ENCODE measurements at regions not wholly inside any gene's neighbourhood (a gene's known extent, or its start where the extent isn't known, plus 50 kb on each side); places are given as distances from the start of the nearest gene placed in this dataset.

DNA sequence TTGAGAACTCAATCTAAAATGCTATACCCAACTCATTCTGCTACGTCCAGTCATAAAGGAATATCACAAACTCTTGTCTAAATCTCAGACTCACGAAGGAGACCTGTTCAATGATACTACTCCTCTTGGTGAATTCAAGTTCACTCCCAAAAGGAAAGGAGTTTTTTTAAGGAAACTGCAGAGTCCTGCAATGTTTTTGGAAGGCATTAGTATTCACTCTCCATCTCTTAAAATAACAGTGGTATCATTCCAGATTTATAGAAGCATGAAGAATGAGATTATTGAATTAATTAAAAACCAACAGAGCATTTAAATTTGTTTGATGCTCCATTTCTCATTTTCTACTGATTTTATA, 73.4 kb downstream of the FOXD1 start:
- DNase-seq (ENCODE audit: low spot score): no peak
- TF ChIP-seq, protein P1, sequence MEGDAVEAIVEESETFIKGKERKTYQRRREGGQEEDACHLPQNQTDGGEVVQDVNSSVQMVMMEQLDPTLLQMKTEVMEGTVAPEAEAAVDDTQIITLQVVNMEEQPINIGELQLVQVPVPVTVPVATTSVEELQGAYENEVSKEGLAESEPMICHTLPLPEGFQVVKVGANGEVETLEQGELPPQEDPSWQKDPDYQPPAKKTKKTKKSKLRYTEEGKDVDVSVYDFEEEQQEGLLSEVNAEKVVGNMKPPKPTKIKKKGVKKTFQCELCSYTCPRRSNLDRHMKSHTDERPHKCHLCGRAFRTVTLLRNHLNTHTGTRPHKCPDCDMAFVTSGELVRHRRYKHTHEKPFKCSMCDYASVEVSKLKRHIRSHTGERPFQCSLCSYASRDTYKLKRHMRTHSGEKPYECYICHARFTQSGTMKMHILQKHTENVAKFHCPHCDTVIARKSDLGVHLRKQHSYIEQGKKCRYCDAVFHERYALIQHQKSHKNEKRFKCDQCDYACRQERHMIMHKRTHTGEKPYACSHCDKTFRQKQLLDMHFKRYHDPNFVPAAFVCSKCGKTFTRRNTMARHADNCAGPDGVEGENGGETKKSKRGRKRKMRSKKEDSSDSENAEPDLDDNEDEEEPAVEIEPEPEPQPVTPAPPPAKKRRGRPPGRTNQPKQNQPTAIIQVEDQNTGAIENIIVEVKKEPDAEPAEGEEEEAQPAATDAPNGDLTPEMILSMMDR (IDR thresholded peaks at IDR 0.05): no peak
- ATAC-seq (ENCODE audit: low FRiP score): no peak

DNA sequence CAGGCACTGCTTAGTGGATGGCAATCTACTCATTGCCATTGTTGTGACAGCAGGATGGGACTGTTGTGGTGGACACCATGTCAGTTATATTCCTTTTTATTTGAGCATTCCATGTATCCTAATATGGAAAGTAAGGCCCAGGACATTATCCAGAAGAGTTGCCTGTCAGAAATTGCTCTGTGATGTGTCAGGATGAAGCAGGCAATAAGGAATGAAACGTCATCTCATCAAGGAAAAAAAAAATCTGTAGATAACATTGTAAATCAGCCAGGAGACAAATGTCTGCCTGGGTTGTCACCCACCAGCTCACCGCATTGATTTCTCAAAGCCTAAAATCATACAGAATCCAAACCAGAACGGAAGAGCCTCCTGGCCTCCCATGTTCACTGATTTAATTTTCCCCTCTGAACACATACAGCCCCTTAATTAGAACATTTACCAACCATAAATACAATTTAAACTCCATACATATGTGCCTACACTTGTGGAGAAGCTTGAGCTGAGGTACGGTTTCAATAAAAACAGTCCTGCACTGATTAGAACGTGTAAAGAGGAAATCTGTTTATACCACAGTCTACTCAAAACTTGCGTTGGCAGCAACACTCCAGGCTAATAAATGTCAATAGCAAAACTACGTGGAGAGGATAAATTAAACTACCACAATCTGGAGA, 73.9 kb downstream of the FOXD1 start:
- ATAC-seq (ENCODE audit: low FRiP score) (no peak), DNase-seq (ENCODE audit: low spot score) (no peak)
- TF ChIP-seq, protein P1 (IDR thresholded peaks at IDR 0.05): no peak

DNA sequence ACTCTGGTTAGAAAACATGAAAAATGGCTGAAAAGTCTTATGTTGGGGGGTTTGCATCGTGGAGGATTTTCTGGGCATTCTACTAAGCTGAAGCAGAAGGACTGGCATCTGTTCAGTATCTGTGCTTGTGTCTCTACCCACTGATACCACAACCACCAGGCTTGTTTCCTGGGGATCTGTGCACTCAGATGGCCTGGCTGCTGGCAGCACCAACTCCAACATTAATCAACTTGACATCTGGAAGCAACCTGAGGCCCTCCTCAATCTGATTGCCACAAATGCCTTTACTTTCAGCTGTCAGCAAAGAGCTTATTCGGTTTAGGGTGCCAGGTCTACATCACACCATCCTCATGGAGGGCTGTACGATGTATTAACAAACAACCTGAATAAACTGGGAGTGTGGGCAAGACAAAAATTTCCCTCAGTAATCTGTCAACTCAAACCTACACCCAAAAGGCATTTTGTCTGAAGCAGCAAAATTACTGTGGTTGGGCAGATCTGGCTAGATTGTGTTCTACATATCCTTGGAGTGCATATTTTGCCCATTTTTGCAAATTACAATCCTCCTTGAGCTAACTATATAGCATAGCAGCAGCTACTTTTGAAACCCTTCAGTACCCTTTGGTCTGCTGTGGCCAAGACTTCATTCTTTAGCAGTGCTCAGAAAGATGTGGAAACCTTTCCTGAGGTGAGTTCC, 74.6 kb downstream of the FOXD1 start:
- TF ChIP-seq, protein P1 (IDR thresholded peaks at IDR 0.05): no peak
- ATAC-seq (ENCODE audit: low FRiP score) (no peak), DNase-seq (ENCODE audit: low spot score) (no peak)

DNA sequence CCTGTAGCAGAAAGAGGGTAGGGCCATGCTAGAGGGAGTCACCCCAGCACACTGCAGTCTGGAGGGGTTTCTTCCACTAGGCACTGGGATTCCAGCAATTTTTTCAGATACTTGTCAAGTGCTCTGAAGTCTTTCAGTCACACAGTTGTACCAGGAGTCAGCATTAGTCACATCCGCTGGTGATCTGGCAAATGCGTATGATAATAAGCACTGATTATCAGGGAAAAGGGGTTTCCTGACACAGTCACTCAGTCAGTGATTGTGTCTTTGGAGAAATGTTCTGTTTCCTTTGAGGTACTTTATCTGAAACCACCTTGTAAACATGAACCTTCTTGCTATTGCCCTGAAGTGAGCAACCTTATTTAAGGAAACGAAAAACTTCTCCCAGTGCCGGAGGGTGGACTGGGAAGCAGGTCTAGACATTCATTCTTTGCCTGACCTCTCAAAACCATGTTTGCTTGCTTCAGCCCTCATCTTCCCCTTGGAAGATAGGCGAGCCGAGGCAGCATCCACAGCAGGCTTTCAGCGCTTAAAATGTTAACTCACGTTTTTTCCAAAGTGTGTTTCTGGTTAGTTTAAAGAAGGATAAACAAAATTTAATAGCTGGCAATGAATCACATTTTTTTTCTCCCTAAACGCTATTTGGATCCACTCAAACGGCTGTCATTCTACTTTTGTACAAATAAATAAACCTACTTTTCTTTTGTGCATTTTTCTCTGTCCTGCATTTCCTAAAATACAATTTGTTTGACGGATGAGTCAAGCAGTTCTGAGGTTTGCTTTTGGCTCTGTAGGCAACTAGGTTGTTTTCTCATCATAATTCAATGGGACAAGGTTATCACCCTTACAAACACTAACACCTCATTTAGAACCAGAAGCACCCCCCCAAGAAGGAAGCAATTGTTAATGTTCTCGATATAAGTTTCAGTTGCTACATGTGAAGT, 77.7 kb downstream of the FOXD1 start:
- no peak for DNase-seq (ENCODE audit: low spot score)
- TF ChIP-seq, protein P1 (IDR thresholded peaks at IDR 0.05): no peak
- no peak for ATAC-seq (ENCODE audit: low FRiP score)

DNA sequence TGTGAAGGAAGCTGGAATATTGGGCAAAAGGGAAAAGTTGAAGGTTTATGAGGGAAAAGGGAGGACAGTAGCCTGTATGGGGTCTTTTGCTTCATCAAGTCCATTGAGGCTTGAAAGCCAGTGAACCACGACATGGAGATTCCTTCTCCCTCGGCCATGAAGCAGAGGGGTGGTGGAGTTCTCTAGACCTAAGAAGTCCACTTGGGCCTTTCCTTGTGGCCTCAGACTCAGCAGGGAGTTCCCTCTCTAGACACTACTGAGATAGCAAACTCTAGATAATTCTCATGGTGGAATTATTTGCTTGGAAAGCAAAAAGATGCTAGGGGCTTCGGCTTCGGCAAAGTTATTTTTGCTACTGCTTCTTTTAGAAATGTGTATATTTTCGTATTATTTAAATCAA, 78.5 kb downstream of the FOXD1 start:
- TF ChIP-seq, protein P1 (IDR thresholded peaks at IDR 0.05): no peak
- no peak for DNase-seq (ENCODE audit: low spot score)

DNA sequence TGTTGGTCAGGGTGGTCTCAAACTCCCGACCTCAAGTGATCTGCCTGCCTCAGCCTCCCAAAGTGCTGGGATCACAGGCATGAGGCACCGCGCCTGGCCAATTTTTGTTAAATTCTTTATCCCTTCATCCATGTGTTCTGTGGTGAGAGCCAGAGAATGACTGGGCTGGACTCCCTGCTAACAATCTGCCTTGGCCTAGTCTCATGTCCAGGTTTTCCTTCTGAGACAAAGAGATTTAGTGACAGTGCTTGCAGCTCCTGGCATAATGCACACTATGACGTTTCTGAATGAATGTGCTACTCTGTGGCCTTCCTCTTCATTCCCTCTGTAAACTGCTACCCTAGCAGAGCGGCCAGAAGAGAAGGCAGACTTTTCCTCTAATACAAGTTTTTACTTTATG, 79.3 kb downstream of the FOXD1 start:
- TF ChIP-seq, protein P1 (IDR thresholded peaks at IDR 0.05): no peak
- no peak for ATAC-seq (ENCODE audit: low FRiP score)
- DNase-seq (ENCODE audit: low spot score): no peak

More for the DNA sequence above, 78.5 kb downstream of the FOXD1 start:
- ATAC-seq (ENCODE audit: low FRiP score): no peak

All from omental fat pad (tissue), 3 donors.